Muscle of arm (tissue), 1 donor: ENCODE measurements at regions not wholly inside any gene's neighbourhood (a gene's known extent, or its start where the extent isn't known, plus 50 kb on each side); places are given as distances from the start of the nearest gene placed in this dataset.
A peak's percentile ranks its signal among the peaks of the same experiment; 100 is the strongest.
"Not testable (repeated sequence)": the region's sequence is repeated elsewhere in the genome, so short reads cannot be mapped to it uniquely, and the experiment has no call there.

Source experiments
- DNase-seq: peaks from one replicate; pipeline ENCODE4 v3.0.0-alpha.2; 2013

DNA sequence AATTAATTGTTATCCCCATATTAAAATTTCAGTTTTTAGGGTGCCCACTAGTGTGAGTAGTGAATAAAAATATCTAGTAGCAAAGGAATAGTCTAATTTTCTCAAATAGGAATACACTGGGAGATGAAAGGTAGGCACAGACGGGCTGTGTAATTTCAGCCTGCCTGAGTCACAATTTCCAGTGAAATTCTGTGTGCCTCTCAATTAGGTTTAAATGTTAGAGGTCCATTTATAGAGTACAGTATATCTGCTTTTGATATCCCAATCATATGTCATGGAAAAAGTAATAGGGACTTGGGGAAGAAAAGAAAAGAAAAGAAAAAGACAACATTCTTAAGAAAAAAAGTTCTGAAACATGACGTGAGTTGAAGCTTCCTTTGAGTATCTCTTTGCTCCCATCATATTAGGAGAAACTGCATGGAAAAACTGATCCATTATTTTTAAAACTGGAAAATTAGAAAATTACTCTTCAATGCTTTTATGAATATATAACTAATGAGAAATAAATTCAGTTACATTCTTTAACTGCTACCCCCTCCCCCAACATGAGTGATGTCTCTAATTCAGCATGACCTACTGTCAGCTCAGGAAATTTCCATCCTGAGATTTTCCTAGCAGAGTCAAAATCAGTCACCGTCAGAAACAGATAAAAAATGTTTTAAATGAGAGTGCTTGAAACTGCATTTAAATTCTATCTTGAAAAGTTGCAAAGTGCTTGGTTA is 473.8 kb upstream of the HSF2 start:
- DNase-seq = peak; percentile 55

GRCh38 chr6:121929301-121929700 is 470.2 kb upstream of the HSF2 start:
- DNase-seq = peak; percentile 24

GRCh38 chr6:121932076-121932991 is 467.1 kb upstream of the HSF2 start:
- peak; percentile 54 for DNase-seq

DNA sequence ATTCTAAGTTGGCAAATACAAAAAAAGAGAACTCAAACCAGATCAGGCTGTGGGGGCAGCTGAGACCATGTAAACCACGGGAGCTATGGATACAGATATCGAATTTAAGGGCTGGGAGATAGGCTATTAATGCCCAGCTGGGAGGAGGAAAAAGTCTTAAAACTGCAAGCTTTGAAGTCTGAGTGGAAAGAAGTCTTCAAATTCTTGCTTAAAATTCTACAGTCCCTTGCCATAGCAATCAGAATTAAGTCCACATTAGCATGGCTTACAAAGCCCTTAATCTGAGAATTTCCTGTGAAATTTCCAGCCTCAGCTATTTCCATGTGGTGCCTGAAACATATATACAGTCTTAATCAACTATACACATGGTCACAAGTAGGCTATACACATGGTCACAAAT is 465.0 kb upstream of the HSF2 start:
- no peak for DNase-seq

- DNase-seq = no peak
Observed at GRCh38 chr6:121940728-121941127, 458.7 kb upstream of the HSF2 start.

DNA sequence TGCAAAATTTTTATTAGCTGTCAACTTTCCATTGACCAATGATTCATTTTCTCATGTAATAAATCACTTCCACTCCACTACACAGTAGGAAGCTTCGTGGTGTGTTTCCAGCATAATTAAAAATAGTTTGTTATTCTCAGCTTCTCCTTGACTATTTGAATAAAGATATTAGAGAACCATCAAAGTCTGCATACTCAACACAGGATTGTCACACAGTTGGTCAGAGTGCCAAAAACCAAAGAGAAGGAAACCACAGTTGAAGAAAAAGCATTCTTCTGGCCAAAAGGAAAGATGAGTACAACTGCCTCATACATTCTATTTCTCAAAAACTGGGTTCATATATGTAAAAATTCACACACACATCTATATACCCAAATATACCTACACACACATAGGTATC is 455.1 kb upstream of the HSF2 start:
- no peak for DNase-seq

DNA sequence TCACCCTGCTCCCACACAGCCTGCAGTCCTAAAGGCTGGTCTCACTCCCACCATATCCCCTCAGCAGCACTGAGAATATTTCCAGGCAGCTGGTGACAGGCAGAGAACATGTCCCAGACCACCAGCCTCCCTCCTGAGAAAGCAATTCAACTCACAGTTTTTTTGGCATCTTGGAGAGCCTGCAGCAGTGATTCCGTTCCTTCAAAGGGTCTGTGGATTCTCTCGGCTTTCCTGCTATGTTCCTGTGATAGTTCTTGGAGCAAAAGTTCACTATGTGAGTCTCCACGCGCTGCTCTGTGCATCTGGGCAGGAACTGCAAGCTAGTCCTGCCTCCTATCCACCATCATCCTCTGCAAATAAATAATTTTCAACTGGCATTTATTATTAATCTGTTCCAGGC is 448.3 kb upstream of the HSF2 start:
- DNase-seq = no peak

DNA sequence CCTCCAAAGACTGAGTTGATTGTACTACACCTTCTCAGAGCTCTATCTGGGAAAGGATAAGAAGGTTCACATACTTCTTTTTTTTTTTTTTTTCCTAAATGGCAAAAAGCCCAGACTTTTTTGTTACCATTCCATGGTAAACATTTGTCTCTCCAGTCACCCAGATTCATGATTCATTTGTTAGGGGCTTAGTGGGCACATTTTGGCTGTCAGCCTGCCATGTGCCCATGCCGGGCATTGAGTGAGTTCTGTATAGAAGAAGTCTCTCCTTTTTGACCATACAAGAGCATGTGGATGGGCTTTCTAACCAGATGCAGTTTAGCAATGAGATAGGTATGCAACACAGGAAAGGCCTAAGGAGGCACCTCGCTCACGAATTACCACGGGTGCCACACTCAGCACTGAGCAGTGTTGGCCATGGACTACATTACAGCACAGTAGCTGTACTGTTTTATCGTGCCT is 447.5 kb upstream of the HSF2 start:
- no peak for DNase-seq

GRCh38 chr6:121955401-121955800 is 444.1 kb upstream of the HSF2 start:
- DNase-seq = not testable (repeated sequence)

DNA sequence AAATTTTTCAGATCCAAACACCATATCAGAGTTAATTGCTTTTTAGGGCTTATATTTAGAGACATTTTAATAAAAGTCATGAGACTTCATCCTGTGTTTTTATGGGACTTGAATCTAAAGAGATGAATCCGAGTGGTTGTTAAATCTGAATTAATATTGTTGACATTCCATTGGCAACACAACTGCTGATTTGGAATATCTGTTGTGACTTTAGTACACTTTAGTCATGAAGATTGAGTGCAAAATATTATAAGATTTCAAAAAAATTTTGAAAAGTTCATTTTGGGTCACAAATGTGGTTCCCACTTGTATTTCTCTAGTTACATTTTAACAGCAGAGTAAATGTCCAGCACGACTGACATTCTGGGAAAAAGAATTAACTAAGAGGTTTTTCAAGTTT is 442.7 kb upstream of the HSF2 start:
- DNase-seq = no peak

DNA sequence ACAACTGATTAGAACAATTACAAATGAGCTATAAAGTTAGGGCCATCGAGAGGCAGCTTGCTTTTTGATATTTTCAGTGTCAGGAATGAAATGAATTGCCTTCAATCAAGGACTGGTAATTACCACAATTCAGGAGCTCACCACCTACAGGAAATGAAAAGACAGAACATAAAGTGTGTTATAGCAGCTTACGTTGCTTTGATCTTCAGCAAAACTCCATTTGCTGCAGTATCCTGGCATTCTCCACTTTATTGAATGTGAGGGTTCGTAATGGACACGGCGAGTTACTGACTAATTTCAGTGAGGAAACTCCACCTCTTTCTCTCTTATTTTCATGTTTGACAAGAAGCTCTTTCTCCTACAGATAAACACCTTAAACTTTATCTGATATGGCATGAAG is 440.0 kb upstream of the HSF2 start:
- DNase-seq = no peak

DNA sequence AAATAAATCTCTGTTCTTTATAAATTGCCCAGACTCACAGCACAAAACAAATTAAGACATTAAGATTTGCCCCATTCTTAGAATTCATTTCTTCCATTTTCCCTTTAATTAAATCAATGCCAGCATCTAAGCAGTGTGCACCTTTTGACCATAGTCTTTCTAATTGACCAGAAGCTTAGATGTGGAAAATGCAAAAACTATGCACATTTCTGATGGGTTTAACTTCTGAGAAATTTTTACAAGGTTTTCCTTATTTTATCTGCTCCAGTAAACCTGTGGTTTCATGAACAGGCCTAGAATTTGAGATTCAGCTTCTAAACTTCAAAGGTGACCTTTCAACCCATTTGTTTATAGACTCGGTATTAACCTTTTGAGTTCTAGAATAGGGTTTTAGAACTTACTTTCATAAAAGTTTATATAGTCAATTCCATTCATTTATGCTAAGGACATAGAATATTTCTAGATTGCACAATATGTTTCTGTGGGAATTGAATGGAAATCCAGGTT is 437.8 kb upstream of the HSF2 start:
- no peak for DNase-seq

GRCh38 chr6:121963826-121964225 is 435.6 kb upstream of the HSF2 start:
- no peak for DNase-seq

- DNase-seq = no peak
Observed at GRCh38 chr6:121965739-121966138, 433.7 kb upstream of the HSF2 start.

GRCh38 chr6:121967631-121968030 is 431.8 kb upstream of the HSF2 start:
- DNase-seq = no peak

DNA sequence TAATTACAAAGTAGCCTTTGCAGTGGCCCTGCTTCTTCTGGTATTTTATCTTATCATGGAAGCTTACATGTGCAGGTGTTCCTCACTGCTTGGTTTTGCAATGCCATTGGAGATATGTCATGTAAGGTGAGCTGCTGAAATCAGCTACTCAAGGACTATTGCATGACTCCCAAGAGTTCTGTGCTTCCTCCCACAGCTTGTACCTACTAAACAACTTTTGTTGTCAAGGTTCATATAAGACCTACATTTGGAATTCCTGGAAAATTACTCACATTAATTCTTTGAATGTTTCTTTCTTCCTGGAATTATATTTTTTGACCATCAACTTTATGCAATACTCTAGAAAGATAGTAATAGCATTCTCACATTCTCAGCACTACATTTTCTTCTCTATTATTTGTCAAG is 427.5 kb upstream of the HSF2 start:
- no peak for DNase-seq

- no peak for DNase-seq
Observed at GRCh38 chr6:121984956-121985355, 414.5 kb upstream of the HSF2 start.

- no peak for DNase-seq
Observed at GRCh38 chr6:121993362-121993761, 406.1 kb upstream of the HSF2 start.

GRCh38 chr6:121994919-121995318 is 404.5 kb upstream of the HSF2 start:
- DNase-seq = no peak

DNA sequence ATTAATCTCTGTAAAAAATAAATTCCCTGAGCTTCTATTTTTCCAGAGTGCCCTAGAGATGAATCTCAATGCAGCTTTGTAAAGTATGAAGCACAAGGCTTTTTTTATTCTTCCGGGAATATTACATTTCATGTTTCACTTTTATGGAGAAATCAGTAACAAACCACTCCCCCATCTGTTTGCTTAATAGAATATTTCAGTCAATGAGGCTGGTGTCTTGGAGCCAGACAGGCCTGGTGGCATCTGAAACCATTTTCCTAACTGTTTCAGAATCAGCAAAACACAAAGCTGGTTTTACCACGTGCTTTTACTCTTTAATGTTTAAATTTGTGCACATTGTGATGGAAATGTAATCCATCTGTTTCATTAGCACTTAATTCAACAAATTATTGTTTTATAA is 400.8 kb upstream of the HSF2 start:
- DNase-seq = no peak

DNA sequence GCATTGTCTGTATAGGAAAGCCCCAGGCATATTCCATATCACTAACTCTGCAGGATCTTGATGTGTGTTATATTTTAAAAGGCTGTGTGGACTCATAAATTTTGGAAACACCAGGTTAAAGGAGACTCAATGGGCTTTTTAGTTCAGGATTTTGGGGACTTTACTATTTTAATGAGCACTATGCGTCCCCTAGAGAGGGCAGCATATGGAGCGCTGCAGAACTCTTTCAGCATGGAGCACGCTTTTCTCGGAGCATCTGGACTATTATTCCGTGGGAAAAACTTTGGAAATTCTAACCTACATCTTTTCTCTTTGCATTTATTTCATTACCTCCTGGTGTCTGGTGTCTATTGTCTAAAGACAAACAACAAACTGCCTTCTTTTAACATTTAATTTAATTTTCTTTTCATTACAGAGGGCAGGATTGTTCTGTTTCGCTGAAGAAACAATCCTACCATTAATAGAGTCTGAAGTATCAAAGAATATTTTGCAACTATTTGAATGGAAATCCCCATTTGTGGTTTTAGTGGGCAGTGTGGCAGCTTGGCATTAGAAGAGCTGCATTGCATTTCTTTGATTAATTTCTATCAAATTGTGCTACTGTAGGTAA is 399.9 kb upstream of the HSF2 start:
- peak; percentile 17 for DNase-seq

DNA sequence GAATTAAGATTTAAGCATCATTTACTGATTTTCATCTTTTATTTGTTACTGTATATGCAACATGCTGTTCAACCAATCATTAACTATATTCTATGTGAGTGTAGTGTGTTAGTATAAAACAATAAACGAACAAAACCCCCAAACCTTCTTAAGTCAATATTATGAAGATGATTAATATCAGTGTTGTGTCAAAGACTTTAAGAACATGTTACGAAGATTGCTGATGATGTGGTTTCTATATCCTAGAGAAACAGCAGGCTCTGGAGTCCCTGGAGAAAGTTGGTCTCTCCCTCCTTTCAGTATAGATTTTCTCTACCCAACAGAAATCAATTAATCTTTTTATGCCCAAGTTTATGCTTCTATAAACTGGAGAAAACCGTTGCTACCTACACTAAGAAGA is 393.8 kb upstream of the HSF2 start:
- DNase-seq = no peak

- peak; percentile 65 for DNase-seq
Observed at GRCh38 chr6:122007339-122007738, 392.1 kb upstream of the HSF2 start.
